ENCODE measurements at regions not wholly inside any gene's neighbourhood (a gene's known extent, or its start where the extent isn't known, plus 50 kb on each side); places are given as distances from the start of the nearest gene placed in this dataset.
"Not testable (repeated sequence)": the region's sequence is repeated elsewhere in the genome, so short reads cannot be mapped to it uniquely, and the experiment has no call there.

DNA sequence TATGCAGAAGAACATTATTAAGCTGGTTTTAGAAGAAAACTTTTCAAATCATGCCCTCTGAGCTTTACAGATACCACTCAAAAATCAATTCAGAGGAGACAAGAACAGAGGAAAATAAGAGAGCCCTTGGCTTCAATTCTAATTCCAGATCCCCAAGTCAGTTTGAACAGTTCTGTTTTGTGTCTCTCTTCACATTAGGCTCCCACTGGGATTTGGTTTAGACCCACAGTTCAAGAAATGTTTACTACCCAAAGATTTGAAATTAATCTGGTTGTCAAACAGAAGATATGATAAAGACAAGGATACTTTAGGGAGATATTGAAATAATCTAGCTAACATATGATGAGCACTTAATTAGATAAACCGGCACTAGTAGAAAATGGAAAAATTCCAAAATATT lies 329.5 kb downstream of the RAD51AP2 start:
- DNase-seq: no peak

- DNase-seq: no peak
Measured at GRCh38 chr2:17184512-17184911, 333.7 kb downstream of the RAD51AP2 start.

- DNase-seq: no peak
Measured at GRCh38 chr2:17182399-17182798, 335.8 kb downstream of the RAD51AP2 start.

GRCh38 chr2:17181051-17181752 lies 337.0 kb downstream of the RAD51AP2 start:
- DNase-seq: no peak

DNA sequence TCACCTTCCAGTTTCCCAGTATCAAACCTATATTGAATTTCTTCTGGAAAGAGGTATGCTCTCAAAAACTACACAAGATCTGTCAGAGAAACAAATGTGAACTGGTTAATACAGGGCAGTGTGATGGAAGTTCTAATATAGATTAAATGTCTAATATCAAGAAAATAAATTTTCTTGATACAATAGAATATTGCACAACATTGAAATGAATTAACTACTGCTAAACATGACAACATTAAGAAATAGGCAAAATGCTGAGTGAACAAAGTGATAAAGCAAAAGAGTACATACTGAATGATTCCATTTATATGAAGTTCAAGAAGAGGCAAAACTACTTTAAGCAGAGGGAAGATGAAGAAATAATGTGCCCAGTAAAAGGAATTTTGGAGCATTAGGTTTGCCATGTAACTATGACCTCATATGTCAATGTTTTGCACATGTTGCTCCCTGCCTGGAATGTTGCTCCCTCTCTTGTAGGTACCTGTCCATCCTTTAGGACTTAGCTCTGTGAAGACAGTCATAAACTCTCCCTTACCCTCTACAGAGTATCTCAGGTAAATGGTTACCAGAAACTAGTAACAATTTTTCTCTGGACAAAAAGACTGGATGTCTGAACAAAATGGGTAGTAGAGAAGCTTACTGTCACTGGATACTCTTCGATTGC lies 339.0 kb downstream of the RAD51AP2 start:
- DNase-seq: no peak

DNA sequence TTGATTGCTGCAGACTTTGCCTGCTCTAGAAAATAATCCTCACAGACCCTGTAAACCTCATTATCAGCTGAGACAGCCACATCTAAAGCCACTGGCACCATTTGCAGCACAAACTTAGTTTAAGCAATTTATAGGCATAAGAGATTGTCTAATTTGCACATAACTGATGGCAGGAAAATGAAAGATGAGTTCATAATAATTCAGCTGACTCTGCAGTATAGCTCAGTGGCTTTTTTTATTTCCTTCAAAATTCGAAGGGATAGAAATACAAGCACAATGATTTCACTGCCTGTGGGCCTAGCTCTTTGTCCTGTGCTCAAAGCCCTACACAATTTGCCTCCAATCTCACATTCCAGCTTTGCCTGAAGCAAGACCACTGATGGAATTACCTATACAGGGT lies 341.2 kb downstream of the RAD51AP2 start:
- no peak for DNase-seq

DNA sequence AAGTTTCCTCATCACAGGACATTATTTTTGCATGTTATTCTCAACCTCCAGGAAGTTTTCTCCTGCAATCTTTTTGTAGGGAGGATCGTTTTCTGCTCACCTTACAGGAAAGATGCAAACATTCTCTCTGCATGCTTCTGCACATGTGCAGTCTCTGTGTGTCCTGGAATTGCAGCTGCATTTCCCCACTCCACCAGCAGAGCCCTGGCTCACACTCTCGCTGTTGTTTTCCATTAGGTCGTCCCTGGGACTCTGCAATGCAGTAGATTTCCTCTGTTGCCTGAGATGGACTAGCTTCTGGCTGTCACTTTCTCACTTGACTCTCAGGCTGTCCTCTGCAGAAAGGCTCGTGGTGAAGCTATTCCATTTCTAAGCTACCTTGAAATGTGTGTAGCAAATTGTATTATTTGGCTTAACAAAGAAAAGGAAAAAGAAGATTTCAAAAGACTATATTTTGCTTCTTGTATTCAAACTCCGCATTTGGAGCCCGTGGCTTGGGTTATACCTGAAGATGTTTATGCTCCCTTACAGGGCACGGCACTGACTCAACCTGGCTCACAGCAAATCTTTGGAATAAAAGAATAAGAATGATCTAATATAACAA lies 346.7 kb downstream of the RAD51AP2 start:
- DNase-seq: no peak

DNA sequence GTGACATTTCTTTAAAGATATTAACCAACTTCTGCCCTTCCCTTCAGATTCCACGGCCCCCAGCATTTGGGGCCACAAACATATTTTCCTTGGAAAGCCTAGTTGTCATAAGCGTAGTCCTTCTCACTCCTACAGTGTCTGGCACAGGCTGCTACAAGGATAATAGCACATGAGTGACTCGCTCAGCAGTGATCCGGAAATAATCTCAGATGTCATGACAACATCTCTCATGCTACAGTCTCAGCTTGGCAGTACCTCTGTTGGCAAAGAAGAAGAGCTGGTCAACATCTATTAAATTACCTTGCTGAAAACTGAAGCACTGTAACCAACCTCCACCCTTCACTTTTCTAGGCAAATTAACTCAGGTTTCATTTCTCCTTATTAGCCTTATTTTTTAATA lies 351.7 kb downstream of the RAD51AP2 start:
- no peak for DNase-seq

DNA sequence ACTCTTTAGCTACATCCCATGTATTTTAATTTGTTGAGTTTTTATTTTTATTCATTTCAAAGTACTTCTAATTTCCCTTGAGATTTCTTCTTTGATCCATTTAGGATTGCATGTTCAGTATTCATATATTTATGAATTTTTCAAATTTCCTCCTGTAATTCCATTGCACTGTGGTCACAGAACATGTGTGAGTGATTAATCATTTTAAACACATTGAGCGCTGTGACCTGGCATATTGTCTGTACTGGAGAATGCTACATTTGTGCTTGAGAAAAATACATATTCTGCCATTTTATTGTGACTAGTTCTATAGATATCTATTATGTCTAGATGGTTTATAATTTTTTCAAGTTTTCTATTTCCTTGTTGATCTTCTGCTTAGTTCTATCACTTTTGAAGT lies 353.7 kb downstream of the RAD51AP2 start:
- no peak for DNase-seq

DNA sequence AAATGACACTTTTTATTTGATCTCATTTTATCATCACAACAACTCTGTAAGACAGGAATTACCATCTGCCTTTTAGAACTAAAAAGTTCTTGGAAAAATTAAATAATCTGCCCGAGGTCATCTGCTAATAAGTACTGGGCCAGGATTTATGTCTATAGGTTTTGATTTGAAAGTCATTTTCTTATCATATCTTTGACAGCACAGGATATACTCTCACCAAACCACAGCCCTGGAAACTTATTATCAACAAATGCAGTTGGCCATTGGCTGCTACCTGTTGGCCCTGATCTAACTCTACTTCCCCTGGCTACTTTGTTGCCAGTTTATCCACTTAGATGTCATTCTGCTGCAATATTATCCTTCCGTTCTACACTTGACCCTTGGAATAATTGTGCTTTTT lies 354.6 kb downstream of the RAD51AP2 start:
- DNase-seq: no peak

- DNase-seq: no peak
Measured at GRCh38 chr2:17162713-17163112, 355.5 kb downstream of the RAD51AP2 start.

- DNase-seq: no peak
Measured at GRCh38 chr2:17160594-17160993, 357.6 kb downstream of the RAD51AP2 start.

GRCh38 chr2:17156086-17156485 lies 362.2 kb downstream of the RAD51AP2 start:
- DNase-seq: no peak

DNA sequence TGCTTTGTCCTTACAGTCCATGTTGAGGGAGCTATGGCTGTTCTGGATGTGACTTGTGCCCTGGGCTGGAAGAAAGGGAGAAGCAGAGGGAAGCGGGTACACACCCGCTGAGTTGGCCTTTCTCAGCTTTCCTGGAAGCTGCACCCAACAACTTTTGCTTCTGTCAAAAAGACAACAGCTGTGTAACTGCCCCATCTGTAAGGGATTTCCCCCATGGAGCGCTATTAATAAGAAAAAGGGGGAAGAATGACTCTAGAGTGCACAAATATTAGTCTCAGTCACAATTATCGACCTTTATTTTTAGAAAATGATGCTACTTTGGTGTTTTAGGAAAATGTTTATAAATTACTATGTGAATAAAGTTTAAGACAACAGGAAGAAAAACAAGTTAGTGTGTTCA lies 368.3 kb downstream of the RAD51AP2 start:
- DNase-seq: no peak

DNA sequence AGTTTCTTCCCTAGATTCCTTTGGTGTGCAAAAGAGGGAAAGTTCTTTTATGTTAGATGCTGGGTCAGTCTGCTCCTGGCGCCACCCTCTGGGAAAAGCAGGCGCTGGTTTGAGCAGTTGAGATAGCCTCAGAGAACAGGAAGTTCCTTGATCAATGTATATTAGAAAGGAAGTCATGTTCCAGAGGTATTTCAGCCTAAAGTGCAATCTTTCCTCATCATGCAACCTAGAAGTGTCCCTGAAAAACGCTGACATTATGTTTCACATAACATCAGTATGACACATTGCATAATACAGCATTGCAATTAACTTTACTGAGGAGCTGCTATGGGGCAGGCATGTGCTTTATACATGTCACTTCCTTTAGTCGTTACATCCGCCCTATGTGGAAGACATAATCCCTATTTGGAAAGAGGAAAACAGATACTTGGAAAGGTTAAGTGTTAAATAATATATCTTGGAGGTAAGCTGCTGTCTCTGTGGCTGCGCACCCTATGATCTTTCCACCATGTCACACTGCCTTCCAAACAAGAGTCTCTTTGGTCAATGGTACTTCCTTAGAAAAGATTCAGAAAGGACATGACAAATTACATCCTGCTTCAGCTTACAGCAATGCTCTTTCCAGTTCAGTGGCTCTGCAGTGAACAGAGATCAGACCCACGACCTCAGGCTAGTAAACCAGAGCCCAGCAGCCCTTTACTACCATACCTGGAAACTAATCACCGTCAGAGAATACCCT lies 369.7 kb downstream of the RAD51AP2 start:
- DNase-seq: no peak

GRCh38 chr2:17146358-17146757 lies 371.9 kb downstream of the RAD51AP2 start:
- DNase-seq: no peak

DNA sequence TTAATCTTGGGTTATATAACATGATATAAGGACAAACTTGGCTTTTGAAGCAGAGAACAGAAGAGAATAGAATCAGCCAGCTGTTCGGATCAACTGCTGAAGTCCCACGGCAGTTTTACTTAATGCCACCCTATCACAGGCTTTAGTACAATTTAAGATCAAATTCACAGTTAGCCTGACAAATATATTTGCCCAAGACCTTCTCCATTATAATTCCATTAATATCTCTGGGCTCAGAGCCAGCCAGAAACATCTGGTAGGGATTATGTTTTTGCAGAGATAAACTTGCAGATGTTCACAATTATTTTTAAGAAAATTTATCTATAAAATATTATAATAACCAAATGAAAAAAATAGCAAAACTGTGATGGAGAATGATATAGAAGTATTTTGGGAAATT lies 381.4 kb downstream of the RAD51AP2 start:
- no peak for DNase-seq

DNA sequence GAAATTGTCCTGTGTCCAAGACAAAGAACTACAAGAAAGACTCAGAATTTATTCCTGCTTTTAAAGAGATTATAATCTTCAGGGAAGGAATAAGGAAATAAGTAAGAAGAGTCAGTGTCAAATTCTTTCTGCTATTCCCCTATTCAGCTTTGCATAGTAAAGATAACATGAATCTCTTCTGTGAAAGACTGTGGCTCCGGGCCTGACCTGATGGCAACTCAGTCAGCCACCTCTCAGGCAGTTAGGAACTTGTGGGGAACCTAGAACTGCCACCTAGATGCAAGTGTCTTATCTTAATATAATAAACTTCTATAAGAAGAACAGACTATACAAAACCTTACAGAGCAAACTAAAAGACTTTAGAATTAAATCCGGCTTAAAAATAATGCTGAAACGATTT lies 382.0 kb downstream of the RAD51AP2 start:
- no peak for DNase-seq

GRCh38 chr2:17135619-17136018 lies 382.6 kb downstream of the RAD51AP2 start:
- DNase-seq: no peak

GRCh38 chr2:17133052-17133671 lies 385.1 kb downstream of the RAD51AP2 start:
- no peak for DNase-seq

DNA sequence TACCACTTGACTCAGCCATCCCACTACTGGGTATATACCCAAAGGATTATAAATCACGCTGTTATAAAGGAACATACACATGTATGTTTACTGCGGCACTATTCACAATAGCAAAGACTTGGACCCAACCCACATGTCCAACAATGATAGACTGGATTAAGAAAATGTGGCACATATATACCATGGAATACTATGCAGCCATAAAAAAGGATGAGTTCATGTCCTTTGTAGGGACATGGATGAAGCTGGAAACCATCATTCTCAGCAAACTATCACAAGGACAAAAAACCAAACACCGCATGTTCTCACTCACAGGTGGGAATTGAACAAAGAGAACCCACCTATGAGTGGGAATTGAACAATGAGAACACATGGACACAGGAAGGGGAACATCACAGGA lies 387.6 kb downstream of the RAD51AP2 start:
- DNase-seq: not testable (repeated sequence)

DNA sequence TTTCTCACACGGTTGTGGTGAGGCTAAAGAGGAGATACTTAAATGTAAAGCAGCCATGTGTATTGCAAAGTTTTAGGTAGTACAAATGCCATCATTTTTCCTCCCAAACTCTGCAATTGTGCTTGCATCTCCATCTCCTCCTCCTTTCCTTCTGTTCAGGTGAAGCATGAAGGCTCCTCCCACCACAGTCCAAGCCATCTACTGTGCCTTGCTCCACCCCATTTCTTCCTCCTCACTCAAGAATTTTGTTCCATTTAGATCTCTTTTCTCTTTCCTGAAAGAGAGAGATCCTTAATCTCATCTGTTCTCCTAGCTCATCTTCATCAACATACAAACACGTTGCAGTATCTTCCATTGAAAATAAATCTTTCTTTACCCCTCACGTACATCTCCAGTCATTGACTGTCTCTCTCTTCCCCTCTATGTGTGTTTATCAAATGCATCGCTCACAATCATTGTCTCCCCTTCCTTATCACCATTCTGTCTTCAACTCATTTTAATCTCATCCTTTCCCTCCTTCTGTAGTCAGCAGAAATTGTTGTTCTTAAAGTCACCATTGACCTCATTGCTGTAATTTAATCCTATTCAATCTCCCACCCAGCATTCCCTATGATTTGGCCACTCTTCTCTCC lies 392.1 kb downstream of the RAD51AP2 start:
- DNase-seq: no peak

All from stimulated activated CD4-positive, alpha-beta T cell treated with anti-CD3 and anti-CD28 coated beads, Interleukin-15, amount 100 ng/mL, for 24 hours (primary cell).